Stomach (tissue), 8 donors: ENCODE measurements at regions not wholly inside any gene's neighbourhood (a gene's known extent, or its start where the extent isn't known, plus 50 kb on each side); places are given as distances from the start of the nearest gene placed in this dataset.

Experiments
- DNase-seq, 2 donors: peaks; one replicate each; pipeline versions ENCODE4 v3.0.0 to v3.0.0-alpha.2; 2013 to 2019
- H3K27ac ChIP-seq, 5 donors: fragments of 200-600 bp in 4 of 5; sonication (generic) in 4 of 5; one replicate each; pipeline ENCODE4 v1.5.1; 2013 to 2019; ENCODE audit warnings: mild to moderate bottlenecking in 1 of 5, moderate library complexity in 1 of 5
- H3K27me3 ChIP-seq, 3 donors: fragments of 200-600 bp; sonication (generic); one replicate each; pipeline ENCODE4 v1.5.1; 2017 to 2019; ENCODE audit warnings: mixed run types in 1 of 3
- H3K36me3 ChIP-seq, 4 donors: fragments of 200-600 bp; sonication (generic); 1 replicate in 3 of 4; 2 replicates in 1 of 4; pipeline ENCODE4 v1.5.1; 2016 to 2019
- H3K4me1 ChIP-seq, 4 donors: fragments of 200-600 bp; sonication (generic); one replicate each; pipeline ENCODE4 v1.5.1; 2016 to 2019
- H3K4me3 ChIP-seq, 4 donors: fragments of 200-600 bp; sonication (generic) in 3 of 4; one replicate each; pipeline ENCODE4 v1.5.1; 2016 to 2019; ENCODE audit warnings: mild to moderate bottlenecking in 1 of 4
- H3K9me3 ChIP-seq, 4 donors: fragments of 200-600 bp; sonication (generic); one replicate each; pipeline ENCODE4 v1.5.1; 2016 to 2019
- CTCF ChIP-seq, 7 experiments: fragments of 450-650 bp in 4 of 7; fragments of 200-600 bp in 3 of 7; sonication (generic) in 3 of 7; IDR thresholded peaks; one replicate each; pipeline ENCODE4 v1.5.1; 2016 to 2019; ENCODE audit warnings: antibody characterized with exemption in 7 of 7, control low read depth in 2 of 7, mild to moderate bottlenecking in 1 of 7
- EP300 ChIP-seq: sonication (generic); formaldehyde crosslinking; IDR thresholded peaks from one replicate; pipeline ENCODE4 v1.6.1; 2017; ENCODE audit warnings: antibody characterized with exemption
- POLR2A ChIP-seq, 4 donors: fragments of 450-650 bp; IDR thresholded peaks; one replicate each; pipeline ENCODE4 v1.6.1; 2016; ENCODE audit warnings: antibody characterized with exemption in 4 of 4, control low read depth in 2 of 4, mild to moderate bottlenecking in 1 of 4, moderate library complexity in 1 of 4
- POLR2AphosphoS5 ChIP-seq, 3 donors: sonication (generic); formaldehyde crosslinking; IDR thresholded peaks; one replicate each; pipeline ENCODE4 v1.6.1; 2016; ENCODE audit warnings: antibody characterized with exemption in 3 of 3
- WGBS, 5 donors: extraction: QIAGEN DNeasy Blood & Tissue Kit in 3 of 5; methylation state at CpG; one replicate each; pipeline versions ENCODE4 v1.1.5 to v1.1.7; 2013 to 2018; 5-methylcytosine and 5-hydroxymethylcytosine counted together
- intact Hi-C: fragments of 100-400 bp; cut with DNase I; formaldehyde crosslinking; loops from one replicate; pipeline ENCODE4 v1.15.1; 2023; ENCODE audit warnings: low total_unique reads
- donor health status: healthy with polysubstance abuse.
- donor health status: Bipolar disorder and iron deficiency.
- donor health status: healthy.

DNA sequence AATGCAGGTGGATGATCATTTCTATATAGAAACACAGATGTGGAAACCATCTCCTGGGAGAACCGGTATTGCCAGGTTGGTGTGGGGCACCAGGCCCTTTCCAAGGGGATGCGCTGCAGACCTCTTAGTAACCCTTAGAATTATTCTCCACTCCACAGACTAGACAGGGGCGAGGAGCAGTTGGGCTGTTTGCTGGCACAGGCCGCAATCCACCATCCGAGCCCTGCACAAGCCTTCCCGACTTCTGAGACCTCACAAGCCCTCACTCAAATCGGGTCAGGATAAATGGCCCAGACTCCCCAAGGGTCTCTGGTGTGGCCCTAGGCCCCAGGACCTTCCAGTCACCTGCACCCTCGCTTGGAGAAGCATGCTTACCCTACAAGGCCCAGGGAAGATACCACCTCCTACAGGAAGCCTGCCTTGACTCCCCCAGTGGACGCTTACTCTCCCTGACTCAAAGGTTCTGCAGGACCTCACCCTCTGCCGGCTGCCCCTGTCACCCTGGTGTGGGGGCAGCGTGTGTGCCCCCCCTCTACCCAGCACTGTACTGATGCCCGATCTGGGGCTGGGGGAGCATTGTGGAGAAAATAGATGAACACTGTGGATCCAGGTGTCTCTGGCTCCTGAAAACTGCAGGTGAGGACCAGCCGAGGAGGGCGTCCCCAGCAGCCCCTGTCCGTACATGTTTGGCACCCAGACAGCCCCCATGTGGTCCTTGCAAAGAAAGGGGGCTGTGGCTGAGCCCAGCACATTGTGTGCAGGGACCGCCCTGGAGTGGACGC, 49.8 kb upstream of the ACSF3 start:
- no peaks in the 10 kb centered on the region for H3K36me3 ChIP-seq
- peaks cover 5 to 91% (median 39%) of the 10 kb centered on the region in 3 donors for H3K27me3 ChIP-seq
- DNase-seq, result no peak
- WGBS, 5 donors, result 65 to 75% (median 71%) methylated on average over 13 to 17 of the region's 17 CpGs
- TF ChIP-seq CTCF (IDR thresholded peaks at IDR 0.05) (no peak), EP300 (no peak), POLR2AphosphoS5 (IDR thresholded peaks at IDR 0.05) (no peak), POLR2A (IDR thresholded peaks at IDR 0.05) (no peak)
- H3K9me3 ChIP-seq, result no peaks in the 10 kb centered on the region
- H3K4me1 ChIP-seq, result peaks cover 0 to 3% (median 0%) of the 10 kb centered on the region in 4 donors
- intact Hi-C loops, result no loop called here
- no peak overlapping the region for H3K4me3 ChIP-seq
- H3K27ac ChIP-seq, result no peak overlapping the region
